ENCODE measurements at regions not wholly inside any gene's neighbourhood (a gene's known extent, or its start where the extent isn't known, plus 50 kb on each side); places are given as distances from the start of the nearest gene placed in this dataset.

DNA sequence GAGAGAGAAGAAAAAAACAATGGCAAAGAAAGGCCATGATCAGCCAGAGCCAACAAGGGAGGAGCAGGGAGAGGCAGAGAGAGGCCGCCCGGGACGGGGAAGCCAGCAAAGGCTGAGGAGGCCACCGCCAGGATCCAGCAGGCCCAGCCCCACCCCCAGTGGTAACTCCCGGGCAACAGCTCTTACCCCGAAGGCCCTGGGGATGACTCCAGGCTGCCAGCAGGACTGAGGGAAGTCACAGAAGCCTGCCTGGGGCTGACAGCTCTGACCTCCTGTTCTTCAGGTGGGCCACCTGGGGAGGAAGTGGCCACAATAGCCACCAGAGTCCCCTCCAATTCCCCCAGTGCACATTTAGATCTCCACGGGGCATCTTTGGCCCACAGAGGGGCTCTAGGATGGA lies 184.3 kb upstream of the LINGO1 start:
- peaks cover 0 to 93% (median 31%) of the 10 kb centered on the region in 4 donors for H3K27me3 ChIP-seq
- H3K9me3 ChIP-seq = no peaks in the 10 kb centered on the region
- H3K27ac ChIP-seq (replicated peaks in 1 of 4) = no peak overlapping the region
- no peaks in the 10 kb centered on the region for H3K36me3 ChIP-seq
- WGBS = 84% methylated on average over 7 of the region's 7 CpGs
- DNase-seq (ENCODE audit: extremely low spot score) = no peak
- no peak for TF ChIP-seq POLR2AphosphoS5 (IDR thresholded peaks at IDR 0.05)
- TF ChIP-seq POLR2A (IDR thresholded peaks at IDR 0.05; ENCODE audit: low read depth) = no peak
- no peak for TF ChIP-seq EP300 (IDR thresholded peaks at IDR 0.05)
- TF ChIP-seq, protein P1, sequence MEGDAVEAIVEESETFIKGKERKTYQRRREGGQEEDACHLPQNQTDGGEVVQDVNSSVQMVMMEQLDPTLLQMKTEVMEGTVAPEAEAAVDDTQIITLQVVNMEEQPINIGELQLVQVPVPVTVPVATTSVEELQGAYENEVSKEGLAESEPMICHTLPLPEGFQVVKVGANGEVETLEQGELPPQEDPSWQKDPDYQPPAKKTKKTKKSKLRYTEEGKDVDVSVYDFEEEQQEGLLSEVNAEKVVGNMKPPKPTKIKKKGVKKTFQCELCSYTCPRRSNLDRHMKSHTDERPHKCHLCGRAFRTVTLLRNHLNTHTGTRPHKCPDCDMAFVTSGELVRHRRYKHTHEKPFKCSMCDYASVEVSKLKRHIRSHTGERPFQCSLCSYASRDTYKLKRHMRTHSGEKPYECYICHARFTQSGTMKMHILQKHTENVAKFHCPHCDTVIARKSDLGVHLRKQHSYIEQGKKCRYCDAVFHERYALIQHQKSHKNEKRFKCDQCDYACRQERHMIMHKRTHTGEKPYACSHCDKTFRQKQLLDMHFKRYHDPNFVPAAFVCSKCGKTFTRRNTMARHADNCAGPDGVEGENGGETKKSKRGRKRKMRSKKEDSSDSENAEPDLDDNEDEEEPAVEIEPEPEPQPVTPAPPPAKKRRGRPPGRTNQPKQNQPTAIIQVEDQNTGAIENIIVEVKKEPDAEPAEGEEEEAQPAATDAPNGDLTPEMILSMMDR (IDR thresholded peaks at IDR 0.05) = no peak
- intact Hi-C loops (cut with DNase I) = no loop called here
- H3K4me1 ChIP-seq = peaks cover 6 to 26% (median 22%) of the 10 kb centered on the region in 4 donors
- no peak overlapping the region for H3K4me3 ChIP-seq

DNA sequence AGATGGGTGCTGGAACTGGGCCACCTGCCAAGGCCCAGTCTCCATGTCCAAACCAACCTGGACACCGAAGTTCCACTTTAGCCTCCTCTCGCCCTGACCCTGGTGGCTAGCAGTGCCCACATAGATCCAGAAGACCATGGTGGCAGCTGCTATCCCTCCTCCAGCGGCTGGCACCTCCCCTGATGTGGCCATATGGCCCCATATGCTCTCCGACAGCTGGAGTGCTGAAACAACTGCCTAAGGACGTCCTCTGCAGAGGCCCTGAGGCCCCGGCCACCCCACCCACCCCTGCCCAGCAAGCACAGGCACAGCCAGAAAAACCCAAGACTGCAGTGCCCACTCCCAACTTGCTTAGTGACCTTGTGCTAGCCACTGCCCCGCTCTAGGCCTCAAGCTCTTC lies 182.3 kb upstream of the LINGO1 start:
- H3K4me1 ChIP-seq = peaks cover 4 to 18% (median 17%) of the 10 kb centered on the region in 4 donors
- peaks cover 0 to 84% (median 24%) of the 10 kb centered on the region in 4 donors for H3K27me3 ChIP-seq
- WGBS = 86% methylated on average over 4 of the region's 7 CpGs
- H3K4me3 ChIP-seq = no peak overlapping the region
- intact Hi-C loops (cut with DNase I) = no loop called here
- no peak for TF ChIP-seq EP300 (IDR thresholded peaks at IDR 0.05)
- TF ChIP-seq POLR2AphosphoS5 (IDR thresholded peaks at IDR 0.05) = no peak
- TF ChIP-seq, protein P1 (IDR thresholded peaks at IDR 0.05) = no peak
- H3K36me3 ChIP-seq = no peaks in the 10 kb centered on the region
- no peak for DNase-seq (ENCODE audit: extremely low spot score)
- H3K9me3 ChIP-seq = no peaks in the 10 kb centered on the region
- no peak overlapping the region for H3K27ac ChIP-seq (replicated peaks in 1 of 4)

DNA sequence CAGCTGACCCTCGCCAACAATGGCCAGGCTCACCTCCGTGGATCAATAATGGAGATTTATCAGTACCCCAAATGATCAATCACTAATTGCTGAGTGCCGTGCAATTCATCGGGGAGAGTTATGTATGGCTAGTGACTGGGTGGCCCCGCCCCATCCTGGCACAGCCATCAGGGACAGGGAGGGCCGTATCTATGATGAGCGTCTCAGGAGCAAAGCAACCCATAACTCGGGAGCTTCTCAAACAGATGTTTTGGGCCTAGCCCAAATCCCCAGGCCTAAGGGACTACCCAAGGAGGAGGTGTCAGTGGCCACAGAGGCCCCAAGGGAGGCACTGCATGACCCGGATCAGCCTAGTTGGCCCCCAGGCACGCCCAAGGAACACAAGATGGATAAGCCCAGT lies 180.0 kb upstream of the LINGO1 start:
- intact Hi-C loops (cut with DNase I) = no loop called here
- H3K4me3 ChIP-seq = no peak overlapping the region
- H3K9me3 ChIP-seq = no peaks in the 10 kb centered on the region
- H3K4me1 ChIP-seq = no peaks in the 10 kb centered on the region
- TF ChIP-seq EP300 (IDR thresholded peaks at IDR 0.05) (no peak), POLR2AphosphoS5 (IDR thresholded peaks at IDR 0.05) (no peak), POLR2A (IDR thresholded peaks at IDR 0.05; ENCODE audit: low read depth) (no peak)
- TF ChIP-seq, protein P1 (IDR thresholded peaks at IDR 0.05) = no peak
- H3K36me3 ChIP-seq = no peaks in the 10 kb centered on the region
- no peak overlapping the region for H3K27ac ChIP-seq (replicated peaks in 1 of 4)
- 88% methylated on average over 6 of the region's 10 CpGs for WGBS
- H3K27me3 ChIP-seq = peaks cover 0 to 66% (median 9%) of the 10 kb centered on the region in 4 donors
- DNase-seq (ENCODE audit: extremely low spot score) = no peak

DNA sequence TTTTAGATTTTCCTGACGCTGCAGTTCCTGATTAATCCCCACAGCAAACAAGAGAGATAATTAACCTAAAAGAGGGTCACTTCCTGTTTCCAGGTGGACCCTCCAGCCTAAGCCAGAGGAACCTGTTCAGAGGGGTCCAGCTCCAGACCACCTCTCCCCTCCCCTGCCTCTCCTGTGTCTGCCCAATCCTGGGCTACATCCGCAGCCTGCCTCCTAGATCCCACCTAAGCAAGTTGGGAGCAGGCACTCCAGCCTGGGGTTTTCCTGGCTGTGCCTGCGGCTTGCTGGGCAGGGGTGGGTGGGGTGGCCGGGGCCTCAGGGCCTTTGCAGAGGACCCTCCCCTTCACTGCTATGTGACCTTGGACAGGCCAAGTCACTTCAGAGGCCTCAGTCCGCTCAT lies 178.6 kb upstream of the LINGO1 start:
- intact Hi-C loops (cut with DNase I) = no loop called here
- TF ChIP-seq, protein P1 (IDR thresholded peaks at IDR 0.05) = no peak
- TF ChIP-seq EP300 (IDR thresholded peaks at IDR 0.05) (no peak), POLR2AphosphoS5 (IDR thresholded peaks at IDR 0.05) (no peak), POLR2A (IDR thresholded peaks at IDR 0.05; ENCODE audit: low read depth) (no peak)

DNA sequence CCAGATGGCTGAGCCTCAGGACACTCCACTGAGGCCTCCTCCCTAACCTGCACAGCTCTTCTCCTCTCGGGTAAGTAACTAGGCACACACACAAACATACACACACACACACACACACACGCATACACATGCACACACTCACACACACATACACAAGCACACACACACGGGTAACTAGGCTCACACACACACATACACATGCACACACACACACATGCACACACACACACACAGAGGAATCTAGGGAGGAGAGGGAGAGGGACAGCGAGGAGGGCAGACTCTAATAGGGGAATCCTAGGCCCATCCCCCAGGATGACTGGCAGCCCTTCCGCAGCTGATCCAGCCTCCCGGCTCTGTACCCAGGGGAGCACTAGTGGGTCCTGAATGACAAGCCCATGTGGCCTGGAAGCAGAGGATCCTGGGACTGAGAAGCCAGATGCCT lies 177.4 kb upstream of the LINGO1 start:
- no peak for DNase-seq (ENCODE audit: extremely low spot score)
- TF ChIP-seq POLR2A (IDR thresholded peaks at IDR 0.05; ENCODE audit: low read depth) (no peak), EP300 (IDR thresholded peaks at IDR 0.05) (no peak), POLR2AphosphoS5 (IDR thresholded peaks at IDR 0.05) (no peak)
- TF ChIP-seq, protein P1 (IDR thresholded peaks at IDR 0.05) = no peak
- Histone ChIP-seq H3K9me3 (no peaks in the 10 kb centered on the region), H3K4me3 (no peak overlapping the region), H3K27ac (replicated peaks in 1 of 4) (no peak overlapping the region), H3K4me1 (no peaks in the 10 kb centered on the region), H3K36me3 (no peaks in the 10 kb centered on the region), H3K27me3 (peaks cover 0 to 44% (median 0%) of the 10 kb centered on the region in 4 donors)
- intact Hi-C loops (cut with DNase I) = no loop called here
- 61% methylated on average over 6 of the region's 6 CpGs for WGBS

More for the DNA sequence above, 178.6 kb upstream of the LINGO1 start:
- Histone ChIP-seq H3K4me3 (no peak overlapping the region), H3K27ac (replicated peaks in 1 of 4) (no peak overlapping the region), H3K9me3 (no peaks in the 10 kb centered on the region), H3K4me1 (no peaks in the 10 kb centered on the region), H3K27me3 (peaks cover 0 to 52% (median 5%) of the 10 kb centered on the region in 4 donors), H3K36me3 (no peaks in the 10 kb centered on the region)
- no peak for DNase-seq (ENCODE audit: extremely low spot score)
- WGBS = 72% methylated on average over 4 of the region's 5 CpGs
